GM23338 (cell line): ENCODE measurements at regions not wholly inside any gene's neighbourhood (a gene's known extent, or its start where the extent isn't known, plus 50 kb on each side); places are given as distances from the start of the nearest gene placed in this dataset.

ENCODE experiments used
- ATAC-seq: fragments of 200-7000 bp; cut with Tn5 transposase; 3 replicates; pipeline ENCODE4 v1.9.1; 2020
- DNase-seq: peaks from one replicate; pipeline ENCODE4 v3.0.0-alpha.2; 2015; ENCODE audit warnings: low spot score
- H2AFZ ChIP-seq: fragments of 200-600 bp; sonication (generic); 2 replicates; pipeline ENCODE4 v1.8.0; 2016; ENCODE audit warnings: antibody characterized with exemption, mild to moderate bottlenecking, moderate library complexity
- H3F3A ChIP-seq: fragments of 200-600 bp; sonication (generic); replicated peaks from 2 replicates; pipeline ENCODE4 v1.8.0; 2017; ENCODE audit warnings: antibody characterized with exemption, mixed run types, low read depth
- H3K27ac ChIP-seq: fragments of 200-600 bp; sonication (generic); 2 replicates; pipeline ENCODE4 v1.6.1; 2016; ENCODE audit warnings: low read depth
- H3K27me3 ChIP-seq: fragments of 200-600 bp; sonication (generic); 2 replicates; pipeline ENCODE4 v1.8.0; 2016; ENCODE audit warnings: mild to moderate bottlenecking, mixed run types, moderate library complexity; ENCODE audit not compliant: insufficient read depth
- H3K36me3 ChIP-seq: fragments of 200-600 bp; sonication (generic); 2 replicates; pipeline ENCODE4 v1.8.0; 2016; ENCODE audit warnings: mild to moderate bottlenecking; ENCODE audit not compliant: insufficient read depth
- H3K4me1 ChIP-seq: fragments of 200-600 bp; sonication (generic); 2 replicates; pipeline ENCODE4 v1.8.0; 2016; ENCODE audit warnings: mild to moderate bottlenecking, moderate library complexity; ENCODE audit not compliant: insufficient read depth
- H3K4me2 ChIP-seq: fragments of 200-600 bp; sonication (generic); 2 replicates; pipeline ENCODE4 v1.7.1; 2017; ENCODE audit warnings: mixed run types
- H3K4me3 ChIP-seq: fragments of 200-600 bp; sonication (generic); 2 replicates; pipeline ENCODE4 v1.6.1; 2016; ENCODE audit warnings: mixed run types
- H3K79me2 ChIP-seq: fragments of 200-600 bp; sonication (generic); replicated peaks from 2 replicates; pipeline ENCODE4 v1.8.0; 2017; ENCODE audit warnings: mild to moderate bottlenecking; ENCODE audit not compliant: insufficient read depth
- H3K9me2 ChIP-seq: fragments of 200-600 bp; sonication (generic); 2 replicates; pipeline ENCODE4 v1.8.0; 2017; ENCODE audit not compliant: insufficient read depth
- H4K20me1 ChIP-seq: fragments of 200-600 bp; sonication (generic); replicated peaks from 2 replicates; pipeline ENCODE4 v1.8.0; 2017; ENCODE audit warnings: mild to moderate bottlenecking; ENCODE audit not compliant: insufficient read depth
- H3K27ac Mint-ChIP-seq: 2 replicates; pipeline ENCODE4 v1.8.0; 2020; ENCODE audit warnings: inconsistent platforms, mild to moderate bottlenecking, moderate library complexity, mixed read lengths
- H3K27me3 Mint-ChIP-seq: 3 replicates; pipeline ENCODE4 v1.8.0; 2022; ENCODE audit warnings: low read depth, mild to moderate bottlenecking, moderate library complexity, mixed read lengths, inconsistent platforms; ENCODE audit not compliant: insufficient read depth, poor library complexity
- H3K36me3 Mint-ChIP-seq: 3 replicates; pipeline ENCODE4 v1.8.0; 2021; ENCODE audit warnings: low read depth, mild to moderate bottlenecking, inconsistent platforms, moderate library complexity, mixed read lengths
- H3K4me1 Mint-ChIP-seq: 3 replicates; pipeline ENCODE4 v1.8.0; 2020; ENCODE audit warnings: mild to moderate bottlenecking, inconsistent platforms, mixed read lengths
- H3K4me3 Mint-ChIP-seq: 3 replicates; pipeline ENCODE4 v1.8.0; 2021; ENCODE audit warnings: moderate library complexity, mild to moderate bottlenecking, inconsistent platforms, mixed read lengths
- H3K9me3 Mint-ChIP-seq: 3 replicates; pipeline ENCODE4 v1.8.0; 2020; ENCODE audit warnings: moderate library complexity, mild to moderate bottlenecking, inconsistent platforms, mixed read lengths
- CREB1 ChIP-seq: fragments of 250-450 bp; sonication (Bioruptor Pico); IDR thresholded peaks from 2 replicates; pipeline ENCODE4 v1.5.0; 2020; ENCODE audit warnings: low read depth, mild to moderate bottlenecking, moderate library complexity
- EZH2 ChIP-seq: fragments of 200-600 bp; sonication (generic); IDR thresholded peaks from one replicate; pipeline ENCODE4 v1.8.0; 2017; ENCODE audit warnings: antibody characterized with exemption, mild to moderate bottlenecking, low read depth; ENCODE audit not compliant: unreplicated experiment
- EZH2phosphoT487 ChIP-seq: fragments of 200-600 bp; sonication (generic); IDR thresholded peaks from one replicate; pipeline ENCODE4 v1.8.1; 2018; ENCODE audit warnings: antibody characterized with exemption; ENCODE audit not compliant: unreplicated experiment
- NANOG ChIP-seq: IDR thresholded peaks from 2 replicates; pipeline ENCODE4 v1.6.1; 2016; ENCODE audit warnings: antibody characterized with exemption, borderline replicate concordance
- POLR2AphosphoS5 ChIP-seq: IDR thresholded peaks from 2 replicates; pipeline ENCODE4 v1.6.1; 2016; ENCODE audit warnings: antibody characterized with exemption, low read depth
- STAT1 ChIP-seq: IDR thresholded peaks from one replicate; pipeline ENCODE4 v1.6.1; 2016; ENCODE audit warnings: antibody characterized with exemption; ENCODE audit not compliant: unreplicated experiment
- ZNF114 ChIP-seq: fragments of 250-450 bp; sonication (Bioruptor Pico); IDR thresholded peaks from 2 replicates; pipeline ENCODE4 v1.5.0; 2020; ENCODE audit warnings: mild to moderate bottlenecking, moderate library complexity
- ZNF331 ChIP-seq: fragments of 250-450 bp; sonication (Bioruptor Pico); IDR thresholded peaks from 2 replicates; pipeline ENCODE4 v1.5.0; 2020; ENCODE audit warnings: low read depth, mild to moderate bottlenecking, moderate library complexity
- TF ChIP-seq, protein P1 (sequence below): fragments of 250-450 bp; sonication (Bioruptor Pico); IDR thresholded peaks from 2 replicates; pipeline ENCODE4 v1.5.0; 2020; ENCODE audit warnings: mild to moderate bottlenecking, moderate library complexity
- TF ChIP-seq, protein P2 (sequence below): IDR thresholded peaks from 2 replicates; pipeline ENCODE4 v1.6.1; 2016; ENCODE audit warnings: antibody characterized with exemption
- TF ChIP-seq, protein P3 (sequence below): IDR thresholded peaks from one replicate; pipeline ENCODE4 v1.6.1; 2018; ENCODE audit warnings: antibody characterized with exemption; ENCODE audit not compliant: unreplicated experiment

DNA sequence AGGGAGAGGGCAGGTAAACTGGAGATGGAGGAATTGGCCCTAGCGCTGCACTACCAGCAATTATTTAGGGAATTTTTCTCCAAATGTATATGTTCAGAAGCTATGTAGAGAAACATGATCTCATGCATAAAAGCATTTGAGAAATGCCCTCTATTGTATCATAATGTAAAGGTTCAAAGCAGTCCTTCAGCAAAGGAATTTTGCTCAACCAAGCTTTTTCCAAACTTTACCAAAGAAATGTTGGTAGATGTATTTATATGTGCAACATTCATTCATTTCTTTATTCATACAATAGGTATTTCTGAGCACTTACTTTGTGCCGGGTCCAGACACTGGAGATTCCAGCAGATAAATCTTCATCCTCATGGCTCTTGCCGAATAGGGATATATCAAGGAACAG lies 64.4 kb downstream of the XCL1 start:
- H3K79me2 ChIP-seq: no peaks in the 10 kb centered on the region
- Mint-ChIP-seq H3K36me3 (no peaks in the 10 kb centered on the region), H3K27ac (no peak overlapping the region), H3K27me3 (no peaks in the 10 kb centered on the region), H3K9me3 (no peaks in the 10 kb centered on the region), H3K4me3 (no peak overlapping the region), H3K4me1 (no peaks in the 10 kb centered on the region)
- no peaks in the 10 kb centered on the region for H3K36me3 ChIP-seq
- H3K4me1 ChIP-seq: no peaks in the 10 kb centered on the region
- TF ChIP-seq EZH2: no peak
- TF ChIP-seq NANOG: no peak
- no peak for TF ChIP-seq ZNF114
- TF ChIP-seq POLR2AphosphoS5: no peak
- no peak for TF ChIP-seq STAT1
- no peak for TF ChIP-seq ZNF331 (CRISPR knock-in tag)
- TF ChIP-seq EZH2phosphoT487: no peak
- TF ChIP-seq CREB1: no peak
- TF ChIP-seq, protein P1, sequence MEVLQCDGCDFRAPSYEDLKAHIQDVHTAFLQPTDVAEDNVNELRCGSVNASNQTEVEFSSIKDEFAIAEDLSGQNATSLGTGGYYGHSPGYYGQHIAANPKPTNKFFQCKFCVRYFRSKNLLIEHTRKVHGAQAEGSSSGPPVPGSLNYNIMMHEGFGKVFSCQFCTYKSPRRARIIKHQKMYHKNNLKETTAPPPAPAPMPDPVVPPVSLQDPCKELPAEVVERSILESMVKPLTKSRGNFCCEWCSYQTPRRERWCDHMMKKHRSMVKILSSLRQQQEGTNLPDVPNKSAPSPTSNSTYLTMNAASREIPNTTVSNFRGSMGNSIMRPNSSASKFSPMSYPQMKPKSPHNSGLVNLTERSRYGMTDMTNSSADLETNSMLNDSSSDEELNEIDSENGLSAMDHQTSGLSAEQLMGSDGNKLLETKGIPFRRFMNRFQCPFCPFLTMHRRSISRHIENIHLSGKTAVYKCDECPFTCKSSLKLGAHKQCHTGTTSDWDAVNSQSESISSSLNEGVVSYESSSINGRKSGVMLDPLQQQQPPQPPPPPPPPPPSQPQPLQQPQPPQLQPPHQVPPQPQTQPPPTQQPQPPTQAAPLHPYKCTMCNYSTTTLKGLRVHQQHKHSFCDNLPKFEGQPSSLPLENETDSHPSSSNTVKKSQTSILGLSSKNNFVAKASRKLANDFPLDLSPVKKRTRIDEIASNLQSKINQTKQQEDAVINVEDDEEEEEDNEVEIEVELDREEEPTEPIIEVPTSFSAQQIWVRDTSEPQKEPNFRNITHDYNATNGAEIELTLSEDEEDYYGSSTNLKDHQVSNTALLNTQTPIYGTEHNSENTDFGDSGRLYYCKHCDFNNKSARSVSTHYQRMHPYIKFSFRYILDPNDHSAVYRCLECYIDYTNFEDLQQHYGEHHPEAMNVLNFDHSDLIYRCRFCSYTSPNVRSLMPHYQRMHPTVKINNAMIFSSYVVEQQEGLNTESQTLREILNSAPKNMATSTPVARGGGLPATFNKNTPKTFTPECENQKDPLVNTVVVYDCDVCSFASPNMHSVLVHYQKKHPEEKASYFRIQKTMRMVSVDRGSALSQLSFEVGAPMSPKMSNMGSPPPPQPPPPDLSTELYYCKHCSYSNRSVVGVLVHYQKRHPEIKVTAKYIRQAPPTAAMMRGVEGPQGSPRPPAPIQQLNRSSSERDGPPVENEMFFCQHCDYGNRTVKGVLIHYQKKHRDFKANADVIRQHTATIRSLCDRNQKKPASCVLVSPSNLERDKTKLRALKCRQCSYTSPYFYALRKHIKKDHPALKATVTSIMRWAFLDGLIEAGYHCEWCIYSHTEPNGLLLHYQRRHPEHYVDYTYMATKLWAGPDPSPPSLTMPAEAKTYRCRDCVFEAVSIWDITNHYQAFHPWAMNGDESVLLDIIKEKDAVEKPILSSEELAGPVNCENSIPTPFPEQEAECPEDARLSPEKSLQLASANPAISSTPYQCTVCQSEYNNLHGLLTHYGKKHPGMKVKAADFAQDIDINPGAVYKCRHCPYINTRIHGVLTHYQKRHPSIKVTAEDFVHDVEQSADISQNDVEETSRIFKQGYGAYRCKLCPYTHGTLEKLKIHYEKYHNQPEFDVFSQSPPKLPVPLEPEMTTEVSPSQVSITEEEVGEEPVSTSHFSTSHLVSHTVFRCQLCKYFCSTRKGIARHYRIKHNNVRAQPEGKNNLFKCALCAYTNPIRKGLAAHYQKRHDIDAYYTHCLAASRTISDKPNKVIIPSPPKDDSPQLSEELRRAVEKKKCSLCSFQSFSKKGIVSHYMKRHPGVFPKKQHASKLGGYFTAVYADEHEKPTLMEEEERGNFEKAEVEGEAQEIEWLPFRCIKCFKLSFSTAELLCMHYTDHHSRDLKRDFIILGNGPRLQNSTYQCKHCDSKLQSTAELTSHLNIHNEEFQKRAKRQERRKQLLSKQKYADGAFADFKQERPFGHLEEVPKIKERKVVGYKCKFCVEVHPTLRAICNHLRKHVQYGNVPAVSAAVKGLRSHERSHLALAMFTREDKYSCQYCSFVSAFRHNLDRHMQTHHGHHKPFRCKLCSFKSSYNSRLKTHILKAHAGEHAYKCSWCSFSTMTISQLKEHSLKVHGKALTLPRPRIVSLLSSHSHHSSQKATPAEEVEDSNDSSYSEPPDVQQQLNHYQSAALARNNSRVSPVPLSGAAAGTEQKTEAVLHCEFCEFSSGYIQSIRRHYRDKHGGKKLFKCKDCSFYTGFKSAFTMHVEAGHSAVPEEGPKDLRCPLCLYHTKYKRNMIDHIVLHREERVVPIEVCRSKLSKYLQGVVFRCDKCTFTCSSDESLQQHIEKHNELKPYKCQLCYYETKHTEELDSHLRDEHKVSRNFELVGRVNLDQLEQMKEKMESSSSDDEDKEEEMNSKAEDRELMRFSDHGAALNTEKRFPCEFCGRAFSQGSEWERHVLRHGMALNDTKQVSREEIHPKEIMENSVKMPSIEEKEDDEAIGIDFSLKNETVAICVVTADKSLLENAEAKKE: no peak
- TF ChIP-seq, protein P2, sequence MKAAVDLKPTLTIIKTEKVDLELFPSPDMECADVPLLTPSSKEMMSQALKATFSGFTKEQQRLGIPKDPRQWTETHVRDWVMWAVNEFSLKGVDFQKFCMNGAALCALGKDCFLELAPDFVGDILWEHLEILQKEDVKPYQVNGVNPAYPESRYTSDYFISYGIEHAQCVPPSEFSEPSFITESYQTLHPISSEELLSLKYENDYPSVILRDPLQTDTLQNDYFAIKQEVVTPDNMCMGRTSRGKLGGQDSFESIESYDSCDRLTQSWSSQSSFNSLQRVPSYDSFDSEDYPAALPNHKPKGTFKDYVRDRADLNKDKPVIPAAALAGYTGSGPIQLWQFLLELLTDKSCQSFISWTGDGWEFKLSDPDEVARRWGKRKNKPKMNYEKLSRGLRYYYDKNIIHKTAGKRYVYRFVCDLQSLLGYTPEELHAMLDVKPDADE: no peak
- TF ChIP-seq, protein P3, sequence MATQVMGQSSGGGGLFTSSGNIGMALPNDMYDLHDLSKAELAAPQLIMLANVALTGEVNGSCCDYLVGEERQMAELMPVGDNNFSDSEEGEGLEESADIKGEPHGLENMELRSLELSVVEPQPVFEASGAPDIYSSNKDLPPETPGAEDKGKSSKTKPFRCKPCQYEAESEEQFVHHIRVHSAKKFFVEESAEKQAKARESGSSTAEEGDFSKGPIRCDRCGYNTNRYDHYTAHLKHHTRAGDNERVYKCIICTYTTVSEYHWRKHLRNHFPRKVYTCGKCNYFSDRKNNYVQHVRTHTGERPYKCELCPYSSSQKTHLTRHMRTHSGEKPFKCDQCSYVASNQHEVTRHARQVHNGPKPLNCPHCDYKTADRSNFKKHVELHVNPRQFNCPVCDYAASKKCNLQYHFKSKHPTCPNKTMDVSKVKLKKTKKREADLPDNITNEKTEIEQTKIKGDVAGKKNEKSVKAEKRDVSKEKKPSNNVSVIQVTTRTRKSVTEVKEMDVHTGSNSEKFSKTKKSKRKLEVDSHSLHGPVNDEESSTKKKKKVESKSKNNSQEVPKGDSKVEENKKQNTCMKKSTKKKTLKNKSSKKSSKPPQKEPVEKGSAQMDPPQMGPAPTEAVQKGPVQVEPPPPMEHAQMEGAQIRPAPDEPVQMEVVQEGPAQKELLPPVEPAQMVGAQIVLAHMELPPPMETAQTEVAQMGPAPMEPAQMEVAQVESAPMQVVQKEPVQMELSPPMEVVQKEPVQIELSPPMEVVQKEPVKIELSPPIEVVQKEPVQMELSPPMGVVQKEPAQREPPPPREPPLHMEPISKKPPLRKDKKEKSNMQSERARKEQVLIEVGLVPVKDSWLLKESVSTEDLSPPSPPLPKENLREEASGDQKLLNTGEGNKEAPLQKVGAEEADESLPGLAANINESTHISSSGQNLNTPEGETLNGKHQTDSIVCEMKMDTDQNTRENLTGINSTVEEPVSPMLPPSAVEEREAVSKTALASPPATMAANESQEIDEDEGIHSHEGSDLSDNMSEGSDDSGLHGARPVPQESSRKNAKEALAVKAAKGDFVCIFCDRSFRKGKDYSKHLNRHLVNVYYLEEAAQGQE: no peak
- no peaks in the 10 kb centered on the region for H4K20me1 ChIP-seq
- ATAC-seq (no peak), DNase-seq (no peak)
- H3K27me3 ChIP-seq: no peaks in the 10 kb centered on the region
- H3K4me3 ChIP-seq: no peak overlapping the region
- no peaks in the 10 kb centered on the region for H3F3A ChIP-seq
- H3K9me2 ChIP-seq: no peaks in the 10 kb centered on the region
- H3K4me2 ChIP-seq: no peak overlapping the region
- no peak overlapping the region for H3K27ac ChIP-seq
- no peak overlapping the region for H2AFZ ChIP-seq
